Stimulated activated CD8-positive, alpha-beta memory T cell treated with anti-CD3 and anti-CD28 coated beads, Interleukin-12 subunit alpha, Interleukin-12 subunit beta, amount 100 ng/mL, for 4 hours (primary cell): ENCODE measurements at regions not wholly inside any gene's neighbourhood (a gene's known extent, or its start where the extent isn't known, plus 50 kb on each side); places are given as distances from the start of the nearest gene placed in this dataset.

Source experiments
- DNase-seq: peaks from one replicate; pipeline ENCODE4 v3.0.0-alpha.2; 2020; ENCODE audit warnings: low read depth

DNA sequence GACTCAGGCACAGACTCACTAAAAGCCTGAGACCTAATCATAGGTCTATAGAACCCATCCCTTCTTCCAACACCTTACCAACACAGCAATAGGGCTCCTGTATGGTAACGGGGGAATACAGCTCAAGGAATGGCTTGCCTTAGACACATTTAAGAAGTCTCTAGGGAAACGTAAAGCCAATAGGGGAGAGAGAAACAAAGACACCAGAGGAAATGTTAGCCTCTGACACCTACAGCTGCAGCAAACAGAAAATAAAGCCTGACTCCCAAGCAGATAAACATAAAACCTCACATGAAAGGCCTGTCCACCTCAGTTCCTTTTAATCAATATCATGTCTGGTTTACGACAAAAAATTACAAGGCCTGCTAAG, 51.1 kb upstream of the NCOA1 start:
- no peak for DNase-seq

GRCh38 chr2:24439280-24439970, 51.6 kb upstream of the NCOA1 start:
- DNase-seq: no peak

DNA sequence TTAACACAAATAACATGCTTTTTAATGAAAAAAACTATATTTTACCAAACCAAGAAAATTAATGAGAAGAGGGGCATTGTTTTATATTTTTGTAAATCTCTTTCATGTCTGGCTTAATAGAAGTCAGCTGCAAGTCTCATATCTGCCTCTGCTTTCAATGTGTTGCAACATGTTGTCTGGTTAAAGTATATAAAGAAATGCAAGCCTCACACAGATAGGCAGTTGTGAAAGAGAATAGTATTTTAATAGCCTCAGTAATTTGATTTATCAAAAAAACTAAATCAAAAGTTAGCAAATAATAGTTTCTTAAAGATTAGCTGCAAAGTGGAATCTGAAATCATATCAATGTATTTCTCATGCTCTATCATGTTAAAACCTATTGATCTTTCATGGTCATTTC, 52.9 kb upstream of the NCOA1 start:
- DNase-seq: no peak

GRCh38 chr2:24435391-24436316, 55.4 kb upstream of the NCOA1 start:
- no peak for DNase-seq

DNA sequence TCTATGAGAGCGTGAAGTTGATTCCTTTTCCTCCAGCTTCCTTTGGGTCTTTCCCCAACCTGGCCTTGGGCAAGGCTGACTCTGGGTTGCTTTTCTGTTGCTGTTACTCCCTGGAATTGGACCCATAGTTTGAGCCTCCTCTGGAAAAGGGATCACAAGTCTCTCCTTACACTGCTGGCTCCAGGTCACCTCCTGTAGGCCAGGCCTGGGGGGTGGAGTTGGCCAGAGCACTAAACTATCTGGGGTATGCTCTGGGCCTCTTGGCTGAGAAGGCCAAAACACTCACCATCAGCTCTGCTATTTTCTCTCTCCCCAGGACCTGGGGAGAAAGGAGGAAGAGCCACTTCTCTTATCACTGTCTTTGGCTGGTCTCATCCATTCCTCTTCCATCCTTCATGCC, 56.5 kb upstream of the NCOA1 start:
- no peak for DNase-seq

DNA sequence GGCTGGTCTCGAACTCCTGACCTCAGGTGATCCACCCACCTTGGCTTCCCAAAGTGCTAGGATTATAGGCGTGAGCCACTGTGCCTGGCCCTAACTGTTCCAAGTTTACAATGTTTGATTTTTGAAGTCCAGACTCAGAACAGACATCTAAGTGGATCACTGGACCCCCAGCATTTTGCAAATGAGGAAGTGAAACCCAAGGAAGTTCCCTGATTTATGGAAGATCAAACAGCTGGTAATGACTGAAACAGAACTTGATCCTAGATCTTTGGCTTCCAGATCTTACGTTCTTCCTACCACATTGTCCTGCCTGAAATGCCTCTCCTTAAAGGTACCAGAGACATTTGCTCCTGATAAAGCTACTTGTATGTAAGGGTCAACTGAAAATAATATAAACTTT, 58.3 kb upstream of the NCOA1 start:
- DNase-seq: no peak

DNA sequence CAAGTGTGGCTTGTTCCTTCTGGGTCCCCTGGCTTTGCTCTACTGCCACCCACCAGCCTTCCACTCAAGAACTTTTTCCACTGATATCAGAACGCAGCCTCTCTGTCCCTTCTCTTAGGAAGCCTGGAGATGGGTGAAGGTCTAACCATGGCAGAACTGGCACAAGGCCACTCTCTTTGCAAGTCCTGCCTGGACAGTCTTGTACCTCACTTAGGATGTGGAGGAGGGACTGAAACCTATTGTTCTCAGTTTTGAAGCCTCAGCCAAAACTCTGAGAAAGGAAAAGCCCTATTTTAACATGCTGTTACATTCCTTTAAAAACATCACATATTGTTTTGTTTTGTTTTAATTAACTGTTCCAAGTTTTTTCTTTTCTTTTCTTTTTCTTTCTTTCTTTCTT, 58.9 kb upstream of the NCOA1 start:
- no peak for DNase-seq

DNA sequence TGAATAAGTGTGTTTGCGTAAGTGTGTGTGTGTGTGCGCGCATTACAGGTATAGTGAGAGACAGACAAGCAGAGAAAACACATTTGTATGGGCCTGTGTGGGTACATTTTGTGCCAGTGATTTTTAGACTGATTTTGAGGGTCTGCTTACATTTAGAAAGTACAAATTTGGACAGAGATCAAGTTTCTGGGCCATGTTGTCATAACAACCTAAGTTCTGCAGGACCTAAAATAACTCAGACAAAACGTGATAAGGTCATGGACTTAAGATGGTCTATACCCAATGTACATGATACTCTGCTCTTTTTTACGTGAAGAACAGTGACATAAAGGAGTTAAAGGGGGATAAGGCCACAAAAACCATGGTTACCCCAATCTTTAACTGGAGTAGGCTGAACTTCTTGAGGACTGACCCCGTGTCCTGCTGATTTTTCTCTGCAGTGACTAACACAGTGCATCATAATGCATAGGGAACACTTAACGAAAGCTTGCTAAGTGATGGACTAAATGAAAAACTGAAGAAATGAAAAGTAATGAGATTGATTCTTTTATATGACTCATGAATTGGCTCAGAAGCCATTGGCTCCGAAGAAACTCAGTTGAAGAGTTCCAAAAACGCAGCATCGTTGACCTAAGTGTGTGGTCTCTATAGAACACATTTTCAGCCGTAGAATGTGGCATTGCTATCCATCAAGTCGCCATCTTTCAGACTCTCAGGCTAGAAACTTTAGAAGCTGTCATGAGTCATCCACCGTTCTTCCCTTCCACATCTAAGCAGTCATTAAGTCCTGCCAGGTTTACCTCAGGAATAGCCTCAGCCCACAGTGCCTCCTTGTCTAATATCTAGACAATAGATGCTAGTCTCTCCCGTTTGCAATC, 61.6 kb upstream of the NCOA1 start:
- no peak for DNase-seq

- no peak for DNase-seq
Observed at GRCh38 chr2:24424387-24424786, 64.1 kb upstream of the ITSN2 start.

GRCh38 chr2:24423095-24423494, 62.8 kb upstream of the ITSN2 start:
- no peak for DNase-seq

DNA sequence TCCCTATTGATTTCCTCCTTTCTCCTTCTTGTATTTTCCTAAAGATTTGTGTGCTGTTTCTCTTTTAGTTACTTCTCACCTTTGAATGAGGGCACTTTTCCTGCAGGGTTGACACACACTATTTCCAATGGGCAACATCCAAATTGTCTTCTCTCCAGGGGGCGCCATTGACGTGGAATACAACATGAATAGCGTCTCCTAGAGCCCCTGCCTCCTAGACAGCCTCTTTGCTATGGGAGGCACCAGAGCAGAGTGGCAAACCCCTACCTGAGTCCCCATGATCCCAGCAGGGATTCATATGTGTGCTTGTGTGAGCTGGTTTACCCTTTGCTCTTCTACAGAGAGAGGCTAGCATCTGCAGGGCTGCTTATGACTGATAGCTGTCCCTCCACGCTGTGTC, 61.3 kb upstream of the ITSN2 start:
- peak; percentile 8 for DNase-seq

GRCh38 chr2:24420373-24420772, 60.0 kb upstream of the ITSN2 start:
- DNase-seq: no peak

- no peak for DNase-seq
Observed at GRCh38 chr2:24418166-24418841, 58.0 kb upstream of the ITSN2 start.

- no peak for DNase-seq
Observed at GRCh38 chr2:24412812-24413211, 52.5 kb upstream of the ITSN2 start.

DNA sequence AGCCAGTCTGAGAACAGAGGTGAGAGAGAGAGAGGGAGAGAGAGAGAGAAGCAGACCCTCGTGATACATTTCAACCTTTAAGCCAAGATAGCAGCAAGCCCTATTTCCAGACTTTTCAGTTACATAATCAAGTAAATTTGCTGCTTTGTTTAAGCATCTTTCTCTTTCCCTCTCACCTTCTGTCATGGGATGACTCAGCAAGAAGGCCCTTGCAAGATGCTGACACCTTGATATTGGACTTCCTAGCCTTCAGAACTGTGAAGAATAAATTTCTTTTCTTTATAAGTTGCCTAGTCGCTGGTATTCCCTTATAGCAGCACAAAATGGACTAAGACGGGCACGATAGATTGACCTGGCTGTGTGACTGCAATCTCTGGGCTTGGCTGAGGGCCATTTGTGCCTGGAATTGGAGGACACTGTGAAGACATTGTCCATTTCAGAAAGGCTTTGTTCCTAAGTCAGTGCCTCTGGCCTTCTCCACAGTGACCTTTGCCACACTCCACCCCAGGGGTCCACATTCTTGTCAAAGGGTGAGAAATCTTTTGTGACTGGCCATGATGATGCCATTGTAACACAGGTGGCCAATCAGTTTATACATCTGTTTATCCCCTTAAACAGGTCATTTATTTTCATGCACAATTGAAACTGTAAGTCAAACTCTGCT, 51.3 kb upstream of the ITSN2 start:
- DNase-seq: no peak

GRCh38 chr2:24410976-24411375, 50.6 kb upstream of the ITSN2 start:
- no peak for DNase-seq

GRCh38 chr2:24409700-24410556, 49.6 kb upstream of the ITSN2 start:
- no peak for DNase-seq
